Lower leg skin (tissue), 4 donors: ENCODE measurements at regions not wholly inside any gene's neighbourhood (a gene's known extent, or its start where the extent isn't known, plus 50 kb on each side); places are given as distances from the start of the nearest gene placed in this dataset.
"Not testable (repeated sequence)": the region's sequence is repeated elsewhere in the genome, so short reads cannot be mapped to it uniquely, and the experiment has no call there.

ENCODE experiments used
- DNase-seq, 2 donors: peaks; one replicate each; pipeline ENCODE4 v3.0.0-alpha.2; 2019; ENCODE audit warnings: low spot score in 2 of 2
- H3K4me3 ChIP-seq: fragments of 200-600 bp; sonication (generic); 2 replicates; pipeline ENCODE4 v1.5.1; 2017; ENCODE audit warnings: mild to moderate bottlenecking, low read depth; ENCODE audit not compliant: poor library complexity, severe bottlenecking
- POLR2A ChIP-seq, 2 donors: fragments of 450-650 bp; IDR thresholded peaks; one replicate each; pipeline ENCODE4 v1.6.1; 2016 to 2017; ENCODE audit warnings: antibody characterized with exemption in 2 of 2, mild to moderate bottlenecking in 1 of 2, moderate library complexity in 1 of 2
- WGBS, 2 donors: methylation state at CpG; one replicate each; pipeline ENCODE4 v1.1.5; 2018; 5-methylcytosine and 5-hydroxymethylcytosine counted together
- intact Hi-C: fragments of 100-400 bp; cut with DNase I; formaldehyde crosslinking; loops from one replicate; pipeline ENCODE4 v1.15.0; 2023; ENCODE audit warnings: low total_unique reads
- TF ChIP-seq, protein P1 (sequence below), 3 donors: fragments of 450-650 bp; IDR thresholded peaks; one replicate each; pipeline ENCODE4 v1.5.1; 2016; ENCODE audit warnings: antibody characterized with exemption in 3 of 3, mild to moderate bottlenecking in 3 of 3, moderate library complexity in 2 of 3

DNA sequence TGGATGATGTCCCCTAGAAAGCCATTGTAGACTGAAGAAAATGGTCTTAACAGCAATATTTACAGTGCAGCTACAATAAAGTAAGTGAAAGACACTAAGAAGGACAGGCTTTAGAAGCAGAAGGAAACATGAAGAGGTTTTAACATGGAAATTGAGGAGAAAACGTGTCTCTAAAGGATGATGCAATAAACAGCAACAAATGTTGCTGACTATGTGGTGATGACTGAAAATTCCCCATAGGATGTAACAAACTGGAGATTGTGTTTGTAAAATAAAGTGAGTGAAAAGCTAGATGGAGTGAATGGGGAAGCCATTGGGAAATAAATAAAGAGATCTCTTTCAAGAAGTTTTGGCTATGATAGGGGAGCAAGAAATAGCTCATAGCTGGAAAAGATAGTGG, 186.7 kb upstream of the IPO5 start:
- TF ChIP-seq, protein P1, sequence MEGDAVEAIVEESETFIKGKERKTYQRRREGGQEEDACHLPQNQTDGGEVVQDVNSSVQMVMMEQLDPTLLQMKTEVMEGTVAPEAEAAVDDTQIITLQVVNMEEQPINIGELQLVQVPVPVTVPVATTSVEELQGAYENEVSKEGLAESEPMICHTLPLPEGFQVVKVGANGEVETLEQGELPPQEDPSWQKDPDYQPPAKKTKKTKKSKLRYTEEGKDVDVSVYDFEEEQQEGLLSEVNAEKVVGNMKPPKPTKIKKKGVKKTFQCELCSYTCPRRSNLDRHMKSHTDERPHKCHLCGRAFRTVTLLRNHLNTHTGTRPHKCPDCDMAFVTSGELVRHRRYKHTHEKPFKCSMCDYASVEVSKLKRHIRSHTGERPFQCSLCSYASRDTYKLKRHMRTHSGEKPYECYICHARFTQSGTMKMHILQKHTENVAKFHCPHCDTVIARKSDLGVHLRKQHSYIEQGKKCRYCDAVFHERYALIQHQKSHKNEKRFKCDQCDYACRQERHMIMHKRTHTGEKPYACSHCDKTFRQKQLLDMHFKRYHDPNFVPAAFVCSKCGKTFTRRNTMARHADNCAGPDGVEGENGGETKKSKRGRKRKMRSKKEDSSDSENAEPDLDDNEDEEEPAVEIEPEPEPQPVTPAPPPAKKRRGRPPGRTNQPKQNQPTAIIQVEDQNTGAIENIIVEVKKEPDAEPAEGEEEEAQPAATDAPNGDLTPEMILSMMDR (IDR thresholded peaks at IDR 0.05), result no peak
- TF ChIP-seq POLR2A (IDR thresholded peaks at IDR 0.05), result no peak
- intact Hi-C loops, result no loop called here
- no peak overlapping the region for H3K4me3 ChIP-seq
- 53 to 56% methylated on average over 1 of the region's 1 CpG for WGBS, 2 donors
- no peak for DNase-seq

DNA sequence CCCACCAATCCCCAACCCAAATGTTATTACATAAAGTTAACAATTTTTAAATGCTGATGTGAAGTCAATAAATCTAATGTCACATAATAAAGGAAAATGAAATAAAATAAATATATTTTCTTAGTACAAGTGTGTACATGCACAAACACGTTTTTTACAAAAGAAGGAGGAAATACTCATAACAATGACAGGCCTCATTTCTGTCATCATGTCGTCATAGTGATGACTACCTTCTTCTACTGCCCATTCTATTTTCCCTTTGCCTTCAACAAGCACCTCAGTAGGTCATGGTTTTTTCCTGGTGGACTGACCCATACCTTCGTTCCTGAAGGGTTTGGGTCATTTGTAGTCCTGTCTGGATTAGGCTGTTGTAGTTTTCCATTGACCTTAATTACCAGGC, 185.3 kb upstream of the IPO5 start:
- no peak overlapping the region for H3K4me3 ChIP-seq
- DNase-seq, result no peak
- TF ChIP-seq, protein P1 (IDR thresholded peaks at IDR 0.05), result no peak
- TF ChIP-seq POLR2A (IDR thresholded peaks at IDR 0.05), result no peak
- intact Hi-C loops, result no loop called here
- 59 to 62% methylated on average over 3 of the region's 3 CpGs for WGBS, 2 donors

DNA sequence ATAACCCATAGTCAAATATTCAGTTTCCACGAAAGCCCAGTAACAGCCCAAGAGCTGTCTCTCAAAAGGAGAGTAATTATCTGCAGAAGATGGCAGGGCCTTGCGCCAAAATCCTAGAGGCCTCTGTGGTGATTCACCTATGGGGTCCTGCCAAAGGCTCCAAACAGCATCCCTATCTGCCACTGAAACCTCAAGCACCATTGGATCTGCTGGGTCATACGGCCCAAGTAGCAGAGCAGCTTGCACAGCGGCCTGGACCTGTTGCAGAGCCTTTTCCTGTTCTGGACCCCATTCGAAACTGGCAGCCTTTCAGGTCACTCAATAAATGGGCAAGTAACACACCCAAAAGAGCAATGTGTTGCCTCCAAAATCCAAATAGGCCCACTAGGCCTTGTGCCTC, 183.2 kb upstream of the IPO5 start:
- WGBS, 2 donors, result 86 to 95% methylated on average over 5 of the region's 5 CpGs
- H3K4me3 ChIP-seq, intact Hi-C loops, DNase-seq: not testable (repeated sequence)

DNA sequence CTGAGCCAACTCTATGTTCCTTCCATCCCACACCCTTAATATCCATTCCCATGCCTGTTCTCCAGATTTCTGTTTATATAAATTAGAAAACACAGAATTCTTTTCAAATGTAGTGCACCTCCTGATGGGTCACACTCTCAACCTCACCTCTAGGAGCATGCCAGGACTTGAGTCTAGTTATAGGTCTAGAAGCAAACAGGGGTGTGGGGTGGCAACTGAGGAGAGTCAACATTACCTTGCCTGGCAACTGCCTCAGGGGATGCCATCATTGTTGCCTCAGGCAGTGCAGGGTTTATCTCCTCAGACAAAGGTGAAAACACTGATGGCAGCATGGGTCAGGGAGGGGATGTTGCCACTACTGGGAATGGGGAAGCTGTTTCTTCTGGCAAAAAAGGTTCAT, 181.0 kb upstream of the IPO5 start:
- H3K4me3 ChIP-seq, DNase-seq, intact Hi-C loops: not testable (repeated sequence)

DNA sequence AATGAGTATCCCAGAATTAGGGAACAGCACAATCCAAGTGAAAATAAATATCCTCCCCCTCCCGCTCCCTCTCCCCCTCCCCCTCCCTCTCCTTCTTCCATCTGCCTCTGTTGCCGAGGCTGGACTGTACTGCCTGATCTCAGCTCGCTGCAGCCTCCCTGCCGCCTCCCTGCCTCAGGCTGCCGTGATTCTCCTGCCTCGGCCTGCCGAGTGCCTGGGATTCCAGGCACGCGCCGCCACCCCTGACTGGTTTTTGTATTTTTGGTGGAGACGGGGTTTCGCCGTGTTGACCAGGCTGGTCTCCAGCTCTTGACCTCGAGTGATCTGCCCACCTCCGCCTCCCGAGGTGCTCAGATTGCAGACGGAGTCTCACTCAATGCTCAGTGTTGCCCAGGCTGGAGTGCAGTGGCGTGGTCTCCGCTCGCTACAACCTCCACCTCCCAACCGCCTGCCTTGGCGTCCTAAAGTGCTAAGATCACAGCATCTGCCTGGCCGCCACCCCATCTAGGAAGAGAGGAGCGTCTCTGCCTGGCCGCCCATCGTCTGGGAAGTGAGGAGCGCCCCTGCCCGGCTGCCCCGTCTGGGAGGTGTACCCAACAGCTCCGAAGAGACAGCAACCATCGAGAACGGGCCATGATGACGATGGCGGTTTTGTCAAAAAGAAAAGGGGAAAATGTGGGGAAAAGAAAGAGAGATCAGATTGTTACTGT, 178.9 kb upstream of the IPO5 start:
- intact Hi-C loops, DNase-seq, H3K4me3 ChIP-seq: not testable (repeated sequence)
- 88% methylated on average over 34 of the region's 34 CpGs for WGBS, 2 donors

DNA sequence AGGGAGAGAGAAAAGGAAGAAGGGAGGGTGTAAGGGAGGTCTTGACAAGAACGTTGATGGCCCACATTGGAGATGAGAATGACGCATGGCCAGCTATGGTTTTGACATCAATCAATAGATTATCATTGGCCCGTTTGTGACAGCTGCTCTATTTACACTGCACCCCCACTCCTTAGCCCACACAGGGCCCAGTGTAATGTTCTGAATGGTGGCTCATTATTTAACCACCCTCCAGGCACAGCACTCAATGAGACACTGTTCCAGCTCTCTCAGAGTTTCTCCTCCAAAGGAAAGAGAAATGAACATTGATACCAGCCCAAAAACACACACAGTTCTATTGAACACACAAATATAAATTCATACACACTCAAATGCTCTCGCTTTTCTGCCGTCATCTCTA, 173.0 kb upstream of the IPO5 start:
- H3K4me3 ChIP-seq, result no peak overlapping the region
- TF ChIP-seq POLR2A (IDR thresholded peaks at IDR 0.05), result no peak
- TF ChIP-seq, protein P1 (IDR thresholded peaks at IDR 0.05), result no peak
- DNase-seq, result no peak
- intact Hi-C loops, result no loop called here
- WGBS, 2 donors, result 57 to 80% methylated on average over 5 of the region's 5 CpGs

DNA sequence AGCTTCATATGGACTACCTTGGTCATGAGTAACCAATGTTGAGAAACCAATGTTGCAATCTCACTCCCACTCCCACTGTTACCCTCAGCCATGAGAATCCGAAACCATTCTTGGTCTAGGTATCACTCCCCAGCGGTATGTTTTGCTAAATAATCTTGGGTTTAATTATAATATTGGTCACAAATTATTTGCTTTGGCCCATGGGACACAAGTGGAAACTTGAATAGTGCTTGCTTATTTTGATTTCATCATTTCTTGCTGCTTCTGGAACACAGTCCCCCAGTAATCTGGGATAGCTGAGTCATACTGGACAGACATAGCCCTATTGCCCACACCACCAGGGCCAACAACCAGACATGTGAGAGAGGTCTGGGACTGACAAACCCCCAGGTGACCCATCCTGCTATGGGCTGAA, 171.6 kb upstream of the IPO5 start:
- intact Hi-C loops, result no loop called here

More for the DNA sequence above, 171.6 kb upstream of the IPO5 start:
- TF ChIP-seq, protein P1 (IDR thresholded peaks at IDR 0.05), result no peak
- TF ChIP-seq POLR2A (IDR thresholded peaks at IDR 0.05), result no peak
- no peak for DNase-seq
- WGBS, 2 donors, result 69 to 76% methylated on average over 2 of the region's 2 CpGs
- no peak overlapping the region for H3K4me3 ChIP-seq
